ENCODE measurements at regions not wholly inside any gene's neighbourhood (a gene's known extent, or its start where the extent isn't known, plus 50 kb on each side); places are given as distances from the start of the nearest gene placed in this dataset.

GRCh38 chr3:16692486-16693344 lies 87.5 kb upstream of the DAZL start:
- TF ChIP-seq, protein P1, sequence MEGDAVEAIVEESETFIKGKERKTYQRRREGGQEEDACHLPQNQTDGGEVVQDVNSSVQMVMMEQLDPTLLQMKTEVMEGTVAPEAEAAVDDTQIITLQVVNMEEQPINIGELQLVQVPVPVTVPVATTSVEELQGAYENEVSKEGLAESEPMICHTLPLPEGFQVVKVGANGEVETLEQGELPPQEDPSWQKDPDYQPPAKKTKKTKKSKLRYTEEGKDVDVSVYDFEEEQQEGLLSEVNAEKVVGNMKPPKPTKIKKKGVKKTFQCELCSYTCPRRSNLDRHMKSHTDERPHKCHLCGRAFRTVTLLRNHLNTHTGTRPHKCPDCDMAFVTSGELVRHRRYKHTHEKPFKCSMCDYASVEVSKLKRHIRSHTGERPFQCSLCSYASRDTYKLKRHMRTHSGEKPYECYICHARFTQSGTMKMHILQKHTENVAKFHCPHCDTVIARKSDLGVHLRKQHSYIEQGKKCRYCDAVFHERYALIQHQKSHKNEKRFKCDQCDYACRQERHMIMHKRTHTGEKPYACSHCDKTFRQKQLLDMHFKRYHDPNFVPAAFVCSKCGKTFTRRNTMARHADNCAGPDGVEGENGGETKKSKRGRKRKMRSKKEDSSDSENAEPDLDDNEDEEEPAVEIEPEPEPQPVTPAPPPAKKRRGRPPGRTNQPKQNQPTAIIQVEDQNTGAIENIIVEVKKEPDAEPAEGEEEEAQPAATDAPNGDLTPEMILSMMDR (conservative IDR thresholded peaks at IDR 0.05 in 1 of 2, IDR thresholded peaks at IDR 0.05 in 1 of 2; ENCODE audit: extremely low read depth in 1 of 2, insufficient read depth in 1 of 2, low read depth in 1 of 2, low read length in 2 of 2), result no peak
- no peak for TF ChIP-seq EZH2 (IDR thresholded peaks at IDR 0.05; ENCODE audit: borderline replicate concordance, low read length)

All from mammary epithelial cell (primary cell).